HG03097 (cell line): ENCODE measurements at regions not wholly inside any gene's neighbourhood (a gene's known extent, or its start where the extent isn't known, plus 50 kb on each side); places are given as distances from the start of the nearest gene placed in this dataset.

Experiments used
- ATAC-seq: cut with Tn5 transposase; IDR thresholded peaks from one replicate; pipeline ENCODE4 v1.9.1; 2021; ENCODE audit not compliant: unreplicated experiment, low FRiP score

- ATAC-seq, result no peak
These were observed 172.5 kb downstream of the SMAD2 start for GRCh38 chr18:47758000-47758399.

GRCh38 chr18:47756364-47757016 is 174.0 kb downstream of the SMAD2 start:
- no peak for ATAC-seq

GRCh38 chr18:47755102-47755456 is 175.4 kb downstream of the SMAD2 start:
- ATAC-seq, result no peak

- ATAC-seq, result no peak
These were observed 176.0 kb downstream of the SMAD2 start for GRCh38 chr18:47754311-47755101.

- ATAC-seq, result no peak
These were observed 177.4 kb downstream of the SMAD2 start for GRCh38 chr18:47752796-47753645.

GRCh38 chr18:47750889-47751423 is 179.5 kb downstream of the SMAD2 start:
- ATAC-seq, result no peak

- no peak for ATAC-seq
These were observed 180.9 kb downstream of the SMAD2 start for GRCh38 chr18:47749600-47749973.

- peak; percentile 82 for ATAC-seq
These were observed 181.4 kb downstream of the SMAD2 start for GRCh38 chr18:47748847-47749599.

- no peak for ATAC-seq
These were observed 182.2 kb downstream of the SMAD2 start for GRCh38 chr18:47748093-47748796.

GRCh38 chr18:47747260-47747795 is 183.1 kb downstream of the SMAD2 start:
- no peak for ATAC-seq

- no peak for ATAC-seq
These were observed 183.8 kb downstream of the SMAD2 start for GRCh38 chr18:47746615-47747014.

GRCh38 chr18:47745227-47745626 is 185.2 kb downstream of the SMAD2 start:
- no peak for ATAC-seq

GRCh38 chr18:47737956-47738355 is 192.5 kb downstream of the SMAD2 start:
- no peak for ATAC-seq

GRCh38 chr18:47737198-47737830 is 193.1 kb downstream of the SMAD2 start:
- ATAC-seq, result no peak

- no peak for ATAC-seq
These were observed 193.9 kb downstream of the SMAD2 start for GRCh38 chr18:47736376-47737140.

- no peak for ATAC-seq
These were observed 195.3 kb downstream of the SMAD2 start for GRCh38 chr18:47735041-47735702.

GRCh38 chr18:47731276-47731675 is 199.2 kb downstream of the SMAD2 start:
- ATAC-seq, result no peak

GRCh38 chr18:47730795-47731194 is 199.7 kb downstream of the SMAD2 start:
- ATAC-seq, result no peak
